HFFc6 (cell line): ENCODE measurements at regions not wholly inside any gene's neighbourhood (a gene's known extent, or its start where the extent isn't known, plus 50 kb on each side); places are given as distances from the start of the nearest gene placed in this dataset.
"Not testable (repeated sequence)": the region's sequence is repeated elsewhere in the genome, so short reads cannot be mapped to it uniquely, and the experiment has no call there.

Experiments
- DNase-seq: peaks from one replicate; pipeline ENCODE4 v3.0.0-alpha.2; 2018
- H3K27ac Mint-ChIP-seq: 2 replicates; pipeline ENCODE4 v1.8.0; 2020; ENCODE audit warnings: mild to moderate bottlenecking, mixed read lengths
- H3K27me3 Mint-ChIP-seq: 2 replicates; pipeline ENCODE4 v1.8.0; 2021; ENCODE audit warnings: mild to moderate bottlenecking, moderate library complexity, mixed read lengths; ENCODE audit not compliant: insufficient read depth
- H3K36me3 Mint-ChIP-seq: 2 replicates; pipeline ENCODE4 v1.8.0; 2021; ENCODE audit warnings: low read depth, mixed read lengths
- H3K4me1 Mint-ChIP-seq: 2 replicates; pipeline ENCODE4 v1.8.0; 2020; ENCODE audit warnings: low read depth, mixed read lengths
- H3K4me3 Mint-ChIP-seq: 2 replicates; pipeline ENCODE4 v1.8.0; 2020; ENCODE audit warnings: mild to moderate bottlenecking, moderate library complexity, mixed read lengths
- H3K9me3 Mint-ChIP-seq: 2 replicates; pipeline ENCODE4 v1.8.0; 2020; ENCODE audit warnings: mild to moderate bottlenecking, mixed read lengths
- TF ChIP-seq, protein P1 (sequence below): fragments of 200-600 bp; sonication (generic); IDR thresholded peaks from 2 replicates; pipeline ENCODE4 v1.5.0; 2021; ENCODE audit warnings: antibody characterized with exemption, mild to moderate bottlenecking

GRCh38 chr4:138341739-138342415 is 99.7 kb upstream of the SLC7A11 start:
- no peaks in the 10 kb centered on the region for H3K9me3 Mint-ChIP-seq
- H3K27me3 Mint-ChIP-seq = no peaks in the 10 kb centered on the region
- no peak overlapping the region for H3K4me3 Mint-ChIP-seq
- no peaks in the 10 kb centered on the region for H3K4me1 Mint-ChIP-seq
- H3K36me3 Mint-ChIP-seq = no peaks in the 10 kb centered on the region
- no peak overlapping the region for H3K27ac Mint-ChIP-seq
- no peak for DNase-seq
- TF ChIP-seq, protein P1, sequence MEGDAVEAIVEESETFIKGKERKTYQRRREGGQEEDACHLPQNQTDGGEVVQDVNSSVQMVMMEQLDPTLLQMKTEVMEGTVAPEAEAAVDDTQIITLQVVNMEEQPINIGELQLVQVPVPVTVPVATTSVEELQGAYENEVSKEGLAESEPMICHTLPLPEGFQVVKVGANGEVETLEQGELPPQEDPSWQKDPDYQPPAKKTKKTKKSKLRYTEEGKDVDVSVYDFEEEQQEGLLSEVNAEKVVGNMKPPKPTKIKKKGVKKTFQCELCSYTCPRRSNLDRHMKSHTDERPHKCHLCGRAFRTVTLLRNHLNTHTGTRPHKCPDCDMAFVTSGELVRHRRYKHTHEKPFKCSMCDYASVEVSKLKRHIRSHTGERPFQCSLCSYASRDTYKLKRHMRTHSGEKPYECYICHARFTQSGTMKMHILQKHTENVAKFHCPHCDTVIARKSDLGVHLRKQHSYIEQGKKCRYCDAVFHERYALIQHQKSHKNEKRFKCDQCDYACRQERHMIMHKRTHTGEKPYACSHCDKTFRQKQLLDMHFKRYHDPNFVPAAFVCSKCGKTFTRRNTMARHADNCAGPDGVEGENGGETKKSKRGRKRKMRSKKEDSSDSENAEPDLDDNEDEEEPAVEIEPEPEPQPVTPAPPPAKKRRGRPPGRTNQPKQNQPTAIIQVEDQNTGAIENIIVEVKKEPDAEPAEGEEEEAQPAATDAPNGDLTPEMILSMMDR = no peak

- H3K4me1 Mint-ChIP-seq = no peaks in the 10 kb centered on the region
- TF ChIP-seq, protein P1 = no peak
- H3K9me3 Mint-ChIP-seq = no peaks in the 10 kb centered on the region
Measured at GRCh38 chr4:138338840-138339239, 96.7 kb upstream of the SLC7A11 start.

GRCh38 chr4:138338222-138338621 is 96.1 kb upstream of the SLC7A11 start:
- H3K36me3 Mint-ChIP-seq = not testable (repeated sequence)

More at GRCh38 chr4:138338840-138339239, 96.7 kb upstream of the SLC7A11 start:
- H3K27me3 Mint-ChIP-seq = no peaks in the 10 kb centered on the region
- no peak overlapping the region for H3K27ac Mint-ChIP-seq
- H3K36me3 Mint-ChIP-seq = no peaks in the 10 kb centered on the region
- H3K4me3 Mint-ChIP-seq = no peak overlapping the region
- no peak for DNase-seq

GRCh38 chr4:138334346-138335016 is 92.3 kb upstream of the SLC7A11 start:
- Mint-ChIP-seq H3K36me3 (no peaks in the 10 kb centered on the region), H3K9me3 (no peaks in the 10 kb centered on the region), H3K4me1 (no peaks in the 10 kb centered on the region), H3K4me3 (no peak overlapping the region), H3K27me3 (no peaks in the 10 kb centered on the region), H3K27ac (no peak overlapping the region)
- no peak for DNase-seq
- TF ChIP-seq, protein P1 = no peak

More at GRCh38 chr4:138338222-138338621, 96.1 kb upstream of the SLC7A11 start:
- not testable (repeated sequence) for H3K27me3 Mint-ChIP-seq, H3K27ac Mint-ChIP-seq, DNase-seq, H3K4me3 Mint-ChIP-seq, H3K4me1 Mint-ChIP-seq, H3K9me3 Mint-ChIP-seq

DNA sequence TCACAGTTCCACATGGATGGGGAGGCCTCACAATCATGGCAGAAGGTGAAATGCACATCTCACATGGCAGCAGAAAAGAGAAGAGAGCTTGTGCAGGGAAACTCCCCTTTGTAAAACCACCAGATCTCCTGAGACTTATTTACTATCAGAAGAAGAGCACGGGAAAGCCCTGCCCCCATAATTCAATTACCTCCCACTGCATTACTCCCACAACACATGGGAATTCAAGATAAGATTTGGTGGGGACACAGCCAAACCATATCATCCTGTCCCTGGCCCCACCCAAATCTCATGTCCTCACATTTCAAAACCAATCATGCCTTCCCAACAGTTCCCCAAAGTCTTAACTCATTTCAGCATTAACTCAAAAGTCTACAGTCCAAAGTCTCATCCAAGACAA is 90.3 kb upstream of the SLC7A11 start:
- H3K4me3 Mint-ChIP-seq, H3K27ac Mint-ChIP-seq, H3K9me3 Mint-ChIP-seq, H3K27me3 Mint-ChIP-seq, H3K4me1 Mint-ChIP-seq, H3K36me3 Mint-ChIP-seq, DNase-seq: not testable (repeated sequence)

- H3K27ac Mint-ChIP-seq = no peak overlapping the region
- no peaks in the 10 kb centered on the region for H3K4me1 Mint-ChIP-seq
Measured at GRCh38 chr4:138330531-138330930, 88.4 kb upstream of the SLC7A11 start.

More at GRCh38 chr4:138330531-138330930, 88.4 kb upstream of the SLC7A11 start:
- Mint-ChIP-seq H3K4me3 (no peak overlapping the region), H3K9me3 (no peaks in the 10 kb centered on the region), H3K36me3 (no peaks in the 10 kb centered on the region), H3K27me3 (no peaks in the 10 kb centered on the region)
- TF ChIP-seq, protein P1 = no peak
- DNase-seq = no peak
